ENCODE measurements at regions not wholly inside any gene's neighbourhood (a gene's known extent, or its start where the extent isn't known, plus 50 kb on each side); places are given as distances from the start of the nearest gene placed in this dataset.

GRCh38 chr9:38251036-38251860, 141.3 kb upstream of the ALDH1B1 start:
- intact Hi-C loops (cut with DNase I; ENCODE audit: low total_unique reads): no loop called here
- Histone ChIP-seq H3K9me3 (no peaks in the 10 kb centered on the region), H3K36me3 (no peaks in the 10 kb centered on the region), H3K27ac (no peak overlapping the region), H3K4me1 (no peaks in the 10 kb centered on the region), H3K4me3 (no peak overlapping the region), H3K27me3 (no peaks in the 10 kb centered on the region)
- DNase-seq: no peak
- TF ChIP-seq CTCF (IDR thresholded peaks at IDR 0.05): no peak

GRCh38 chr9:38250279-38251035, 142.0 kb upstream of the ALDH1B1 start:
- Histone ChIP-seq H3K4me1 (no peaks in the 10 kb centered on the region), H3K27me3 (no peaks in the 10 kb centered on the region), H3K4me3 (no peak overlapping the region), H3K27ac (no peak overlapping the region), H3K9me3 (no peaks in the 10 kb centered on the region), H3K36me3 (no peaks in the 10 kb centered on the region)
- no peak for DNase-seq
- intact Hi-C loops (cut with DNase I; ENCODE audit: low total_unique reads): no loop called here
- no peak for TF ChIP-seq CTCF (IDR thresholded peaks at IDR 0.05)

GRCh38 chr9:38249587-38250210, 142.8 kb upstream of the ALDH1B1 start:
- Histone ChIP-seq H3K4me3 (no peak overlapping the region), H3K27me3 (no peaks in the 10 kb centered on the region), H3K27ac (no peak overlapping the region), H3K9me3 (no peaks in the 10 kb centered on the region), H3K36me3 (no peaks in the 10 kb centered on the region), H3K4me1 (no peaks in the 10 kb centered on the region)
- DNase-seq: no peak
- intact Hi-C loops (cut with DNase I; ENCODE audit: low total_unique reads): no loop called here
- TF ChIP-seq CTCF (IDR thresholded peaks at IDR 0.05): no peak

- DNase-seq: no peak
- H3K27ac ChIP-seq: no peak overlapping the region
- TF ChIP-seq CTCF (IDR thresholded peaks at IDR 0.05): no peak
Observed at GRCh38 chr9:38249049-38249448, 143.5 kb upstream of the ALDH1B1 start.

GRCh38 chr9:38246833-38247232, 145.7 kb upstream of the ALDH1B1 start:
- no peaks in the 10 kb centered on the region for H3K4me1 ChIP-seq
- H3K4me3 ChIP-seq: no peak overlapping the region
- no peaks in the 10 kb centered on the region for H3K27me3 ChIP-seq
- intact Hi-C loops (cut with DNase I; ENCODE audit: low total_unique reads): no loop called here
- H3K27ac ChIP-seq: no peak overlapping the region
- DNase-seq: no peak
- no peaks in the 10 kb centered on the region for H3K9me3 ChIP-seq
- no peaks in the 10 kb centered on the region for H3K36me3 ChIP-seq
- no peak for TF ChIP-seq CTCF (IDR thresholded peaks at IDR 0.05)

More at GRCh38 chr9:38249049-38249448, 143.5 kb upstream of the ALDH1B1 start:
- no peaks in the 10 kb centered on the region for H3K4me1 ChIP-seq
- H3K27me3 ChIP-seq: no peaks in the 10 kb centered on the region
- H3K4me3 ChIP-seq: no peak overlapping the region
- no peaks in the 10 kb centered on the region for H3K9me3 ChIP-seq
- H3K36me3 ChIP-seq: no peaks in the 10 kb centered on the region
- intact Hi-C loops (cut with DNase I; ENCODE audit: low total_unique reads): no loop called here

Data from tibial artery (tissue), 4 donors.